NOMO-1 (cell line): ENCODE measurements at regions not wholly inside any gene's neighbourhood (a gene's known extent, or its start where the extent isn't known, plus 50 kb on each side); places are given as distances from the start of the nearest gene placed in this dataset.
"Not testable (repeated sequence)": the region's sequence is repeated elsewhere in the genome, so short reads cannot be mapped to it uniquely, and the experiment has no call there.

Experiments
- DNase-seq, 2 experiments: peaks; one replicate each; lab custom pipeline; 2025; ENCODE audit not compliant: unreplicated experiment in 2 of 2; lab: John Stamatoyannopoulos, UW

DNA sequence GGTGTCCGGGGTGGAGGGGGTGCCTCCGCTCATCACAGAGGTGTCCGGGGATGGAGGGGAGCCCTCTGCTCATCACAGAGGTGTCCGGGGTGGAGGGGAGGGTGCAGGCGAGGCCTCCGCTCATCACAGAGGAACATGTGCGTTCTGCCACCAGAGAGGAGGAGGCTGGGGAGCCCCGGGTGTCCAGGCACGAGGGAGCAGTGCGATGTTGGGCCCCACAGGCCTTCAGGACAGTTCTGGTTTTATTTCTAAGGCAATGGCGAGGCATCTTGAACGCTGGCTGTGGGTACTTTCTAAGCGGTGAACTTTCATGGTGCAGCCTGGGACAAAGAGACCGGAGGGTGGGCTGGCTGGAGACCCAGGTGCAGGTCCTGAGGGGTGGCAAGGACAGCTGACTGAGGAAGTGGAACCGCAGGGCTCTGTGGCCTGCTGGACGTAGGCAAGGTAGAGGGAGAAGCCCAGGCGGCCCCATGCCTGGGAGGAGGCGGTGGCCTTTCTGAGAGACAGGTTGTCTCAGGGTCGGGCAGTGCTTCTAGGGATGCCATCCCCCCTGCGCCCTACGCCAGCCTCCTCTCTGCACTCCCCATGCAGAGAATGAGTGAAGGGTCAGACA, 196.6 kb upstream of the SALL3 start:
- no peak for DNase-seq

GRCh38 chr18:78783564-78783960, 196.1 kb upstream of the SALL3 start:
- DNase-seq, result no peak

DNA sequence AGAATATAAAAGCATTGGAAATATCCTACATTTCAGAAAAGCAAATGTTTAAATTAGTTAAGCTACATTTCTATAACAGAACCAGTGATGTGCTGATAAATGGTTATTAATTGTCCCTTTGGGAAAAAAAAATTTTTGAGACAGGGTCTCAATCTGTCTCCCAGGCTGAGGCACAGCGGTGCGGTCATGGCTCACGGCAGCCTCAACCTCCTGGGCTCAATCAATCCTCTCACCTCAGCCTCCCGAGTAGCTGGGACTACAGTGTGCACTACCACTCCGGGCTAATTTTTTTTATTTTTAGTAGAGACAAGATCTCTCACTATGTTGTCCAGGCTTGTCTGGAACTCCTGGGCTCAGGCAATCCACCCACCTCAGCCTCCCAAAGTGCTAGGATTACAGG, 194.8 kb upstream of the SALL3 start:
- DNase-seq, result no peak

GRCh38 chr18:78785706-78786105, 193.9 kb upstream of the SALL3 start:
- no peak for DNase-seq

- no peak for DNase-seq
These were observed 192.8 kb upstream of the SALL3 start for GRCh38 chr18:78786776-78787175.

DNA sequence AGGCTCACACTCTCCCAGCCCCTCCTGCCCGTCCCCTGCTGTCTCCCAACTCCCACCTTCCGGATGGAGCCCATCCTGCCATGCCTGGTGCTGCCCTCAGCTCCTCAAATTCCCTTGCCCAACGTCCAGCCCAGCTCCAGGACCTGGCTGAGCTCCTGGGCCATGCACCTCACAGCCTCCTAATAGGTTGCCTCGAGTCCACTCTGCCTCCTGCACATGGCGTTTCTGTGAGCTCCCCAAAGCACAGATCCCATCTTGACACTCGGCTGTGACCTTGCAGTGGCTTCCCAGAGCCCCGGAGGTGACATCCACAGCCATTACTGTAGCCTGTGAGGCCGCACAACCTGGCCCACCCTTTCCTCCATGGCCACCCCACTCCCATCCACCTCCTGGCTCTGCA, 191.9 kb upstream of the SALL3 start:
- DNase-seq, result no peak

DNA sequence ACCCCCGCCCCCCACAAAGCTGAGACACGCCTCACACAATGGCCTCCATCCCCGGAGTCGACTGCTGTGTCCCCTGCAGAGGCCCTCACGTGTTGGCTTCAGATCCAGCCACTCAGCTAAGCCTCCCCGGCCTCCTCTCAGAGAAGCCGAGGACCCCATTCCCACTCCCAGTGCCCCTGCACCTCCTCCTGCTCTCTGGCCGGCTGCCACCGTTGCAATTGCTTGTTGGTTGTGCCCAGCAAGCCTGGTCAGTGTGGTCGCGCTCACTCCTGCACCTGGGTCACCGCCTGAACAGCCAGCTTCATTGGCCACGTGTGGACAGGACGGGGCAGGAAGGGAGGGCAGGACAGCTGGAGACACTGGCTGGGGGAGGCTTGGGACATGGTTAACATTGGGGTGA, 191.5 kb upstream of the SALL3 start:
- DNase-seq, result no peak

- DNase-seq, result no peak
These were observed 189.8 kb upstream of the SALL3 start for GRCh38 chr18:78789850-78790249.

DNA sequence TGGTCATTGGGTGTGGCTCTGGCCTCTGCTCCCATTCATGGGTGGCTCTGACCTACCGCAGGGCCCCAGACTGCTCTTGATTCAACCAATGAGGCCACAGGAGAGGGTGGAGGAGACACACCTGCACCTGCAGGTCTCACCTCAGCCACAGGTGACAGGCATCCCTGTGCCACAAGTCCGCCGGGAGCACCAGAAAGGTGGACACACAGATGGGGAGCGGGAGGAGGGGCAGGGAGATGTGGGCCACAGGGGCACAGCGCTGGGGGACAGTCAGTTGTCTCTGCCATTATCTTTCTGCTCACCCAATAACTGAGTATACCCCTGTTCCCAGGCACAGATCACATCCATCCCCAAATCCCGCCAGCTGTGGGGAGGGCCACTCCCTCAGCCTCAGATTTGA, 189.1 kb upstream of the SALL3 start:
- no peak for DNase-seq

- DNase-seq, result no peak
These were observed 188.7 kb upstream of the SALL3 start for GRCh38 chr18:78790960-78791359.

GRCh38 chr18:78792094-78792493, 187.5 kb upstream of the SALL3 start:
- DNase-seq, result no peak

DNA sequence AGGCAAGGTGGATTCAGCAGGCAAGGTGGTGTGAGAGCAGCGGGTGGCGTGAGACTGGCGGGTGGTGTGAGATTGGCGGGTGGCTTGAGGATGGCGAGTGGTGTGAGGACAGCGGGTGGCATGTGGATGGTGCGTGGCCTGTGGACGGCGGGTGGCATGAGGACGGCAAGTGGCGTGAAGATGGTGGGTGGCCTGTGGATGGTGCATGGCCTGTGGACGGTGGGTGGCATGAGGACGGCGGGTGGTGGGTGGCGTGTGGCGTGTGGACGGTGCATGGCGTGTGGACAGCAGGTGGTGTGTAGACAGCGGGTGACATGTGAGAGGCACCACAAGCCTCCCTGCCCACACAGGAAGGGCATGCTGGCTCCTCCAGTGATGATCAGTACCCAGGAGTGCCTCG, 186.9 kb upstream of the SALL3 start:
- no peak for DNase-seq

DNA sequence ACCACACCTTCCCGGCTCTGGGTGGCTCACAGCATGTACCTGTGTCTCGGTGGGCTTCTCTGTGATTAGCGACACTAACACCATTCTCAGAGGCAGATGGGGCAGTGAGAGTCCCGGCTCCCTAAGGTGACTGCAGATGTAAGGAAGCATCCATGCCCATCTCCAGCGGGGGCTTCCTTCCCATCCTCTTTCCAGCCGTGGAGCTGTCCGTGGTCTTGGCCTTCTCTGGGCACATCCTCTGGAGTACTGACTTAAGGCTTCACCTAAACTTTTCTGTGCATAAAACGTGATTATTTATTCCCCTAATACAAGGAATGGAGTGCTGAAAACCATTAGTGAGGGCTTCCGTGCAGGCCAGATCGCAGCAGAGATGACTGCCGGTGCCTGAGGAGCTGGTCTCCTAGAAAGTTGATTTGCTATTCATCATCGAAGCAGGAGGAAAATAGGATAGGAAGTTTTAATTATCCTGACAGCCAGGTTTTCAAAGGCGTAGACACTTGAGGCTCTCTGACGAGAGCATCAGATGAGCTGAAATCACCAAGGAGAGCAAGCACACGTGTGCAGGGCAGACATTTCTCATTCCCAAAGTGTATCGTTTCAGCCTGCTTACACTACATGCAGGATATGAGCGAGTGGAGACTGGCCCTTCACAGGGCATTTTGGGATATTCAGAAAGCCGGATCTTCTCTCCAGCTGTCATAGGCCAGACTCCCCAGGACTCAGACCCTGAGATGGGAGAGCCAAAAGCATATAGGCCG, 186.1 kb upstream of the SALL3 start:
- DNase-seq, result no peak

DNA sequence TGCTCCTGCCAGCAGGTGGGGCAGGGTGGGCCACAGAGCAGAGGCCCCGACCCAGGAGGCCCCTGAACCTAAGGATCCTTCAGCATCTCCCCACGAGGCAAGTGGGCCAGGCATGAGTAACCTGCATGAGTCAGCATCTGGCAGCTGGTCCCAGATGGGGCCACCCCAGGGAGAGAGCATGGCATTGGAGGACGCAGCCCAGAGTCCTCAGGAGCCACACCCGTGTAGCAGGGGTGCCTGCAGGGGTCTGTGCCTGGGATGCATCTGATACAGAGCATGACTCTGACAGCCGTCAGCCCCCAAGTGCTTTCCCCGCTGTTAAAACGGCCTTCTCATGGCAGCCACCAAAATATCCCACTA, 185.6 kb upstream of the SALL3 start:
- DNase-seq, result no peak

GRCh38 chr18:78796693-78797455, 182.7 kb upstream of the SALL3 start:
- no peak for DNase-seq

DNA sequence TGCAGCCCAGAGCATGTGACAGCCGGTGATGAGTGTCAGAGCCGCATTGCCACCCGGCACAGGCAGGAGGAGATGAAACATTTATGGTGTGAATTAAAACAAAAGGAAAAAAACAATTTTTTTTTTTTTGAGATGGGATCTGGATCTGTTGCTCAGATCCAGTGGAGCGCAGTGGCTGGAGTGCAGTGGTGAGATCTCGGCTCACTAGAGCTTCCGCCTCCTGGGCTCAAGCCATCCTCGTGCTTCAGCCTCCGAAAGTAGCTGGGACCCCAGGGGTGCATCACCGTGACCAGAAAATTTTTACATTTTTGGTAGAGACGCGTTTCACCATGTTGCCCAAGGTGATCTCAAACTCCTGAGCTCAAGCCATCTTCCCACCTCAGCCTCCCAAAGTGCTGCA, 182.1 kb upstream of the SALL3 start:
- no peak for DNase-seq

GRCh38 chr18:78798402-78799175, 181.0 kb upstream of the SALL3 start:
- DNase-seq, result no peak

GRCh38 chr18:78799382-78800089, 180.1 kb upstream of the SALL3 start:
- DNase-seq, result no peak

GRCh38 chr18:78800102-78800851, 179.3 kb upstream of the SALL3 start:
- DNase-seq, result not testable (repeated sequence)

GRCh38 chr18:78801011-78801410, 178.6 kb upstream of the SALL3 start:
- DNase-seq, result no peak
